ENCODE measurements at regions not wholly inside any gene's neighbourhood (a gene's known extent, or its start where the extent isn't known, plus 50 kb on each side); places are given as distances from the start of the nearest gene placed in this dataset.

DNA sequence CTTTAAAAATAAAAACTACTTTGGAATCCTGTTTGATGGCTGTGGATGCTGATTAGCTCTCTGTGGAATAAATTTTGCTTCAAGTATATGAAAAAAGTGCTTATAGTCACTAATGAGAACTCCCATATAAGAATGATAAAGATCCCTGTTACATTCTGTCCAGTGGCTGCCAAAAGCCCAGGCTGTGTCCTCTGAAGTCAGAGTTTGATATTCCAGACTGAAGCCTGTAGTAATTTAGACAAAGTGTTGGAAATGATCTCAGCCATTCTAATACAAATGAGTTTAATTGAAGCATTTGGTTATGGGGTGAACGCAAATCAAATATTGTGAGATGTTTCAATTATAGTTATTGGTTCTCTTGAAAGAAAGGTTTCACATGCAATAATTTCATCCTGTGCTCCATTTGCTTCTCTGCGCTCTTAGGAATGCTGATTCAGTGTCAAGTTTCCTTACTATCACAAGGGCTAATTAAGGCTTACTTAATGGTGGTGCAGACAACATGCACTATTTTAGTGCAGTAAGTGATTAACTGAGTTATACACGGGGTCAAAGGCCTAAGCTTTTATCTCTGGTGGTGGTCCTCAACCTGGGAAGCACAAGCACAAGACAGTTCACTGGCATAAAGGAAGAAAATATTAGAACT is 867.6 kb downstream of the SORCS1 start:
- Histone ChIP-seq H3K4me1 (no peaks in the 10 kb centered on the region), H3K4me3 (ENCODE audit: low read depth, low read length) (no peak overlapping the region), H3K9me3 (no peaks in the 10 kb centered on the region), H3K27me3 (replicated peaks; ENCODE audit: control insufficient read depth, insufficient read depth, low read length) (no peaks in the 10 kb centered on the region), H3K36me3 (ENCODE audit: control insufficient read depth, insufficient read depth, low read length) (no peaks in the 10 kb centered on the region)
- no peak overlapping the region for H3K4me3 Mint-ChIP-seq (ENCODE audit: unreplicated experiment)
- ChIA-PET POLR2A (no interaction called here), CTCF (no interaction called here)
- intact Hi-C loops (cut with micrococcal nuclease; ENCODE audit: unreplicated experiment) = no loop called here
- no TSS peak for BruUV-seq (replicated peaks)
- H3K4me1 Mint-ChIP-seq (ENCODE audit: low read depth, unreplicated experiment) = no peaks in the 10 kb centered on the region
- no peaks in the 10 kb centered on the region for H3K36me3 Mint-ChIP-seq (ENCODE audit: insufficient read depth, unreplicated experiment)
- no peak for DNase-seq
- peaks cover 2% of the 10 kb centered on the region for H3K27me3 Mint-ChIP-seq (ENCODE audit: insufficient read depth, unreplicated experiment)
- TF ChIP-seq CTCF (IDR thresholded peaks at IDR 0.05; ENCODE audit: insufficient read depth in 1 of 2, low read depth in 1 of 2, low read length in 1 of 2, severe bottlenecking in 1 of 2, unreplicated experiment in 1 of 2) = no peak
- no peak overlapping the region for H3K27ac Mint-ChIP-seq (ENCODE audit: unreplicated experiment)
- H3K9me3 Mint-ChIP-seq (ENCODE audit: unreplicated experiment) = peaks cover under 1% of the 10 kb centered on the region

DNA sequence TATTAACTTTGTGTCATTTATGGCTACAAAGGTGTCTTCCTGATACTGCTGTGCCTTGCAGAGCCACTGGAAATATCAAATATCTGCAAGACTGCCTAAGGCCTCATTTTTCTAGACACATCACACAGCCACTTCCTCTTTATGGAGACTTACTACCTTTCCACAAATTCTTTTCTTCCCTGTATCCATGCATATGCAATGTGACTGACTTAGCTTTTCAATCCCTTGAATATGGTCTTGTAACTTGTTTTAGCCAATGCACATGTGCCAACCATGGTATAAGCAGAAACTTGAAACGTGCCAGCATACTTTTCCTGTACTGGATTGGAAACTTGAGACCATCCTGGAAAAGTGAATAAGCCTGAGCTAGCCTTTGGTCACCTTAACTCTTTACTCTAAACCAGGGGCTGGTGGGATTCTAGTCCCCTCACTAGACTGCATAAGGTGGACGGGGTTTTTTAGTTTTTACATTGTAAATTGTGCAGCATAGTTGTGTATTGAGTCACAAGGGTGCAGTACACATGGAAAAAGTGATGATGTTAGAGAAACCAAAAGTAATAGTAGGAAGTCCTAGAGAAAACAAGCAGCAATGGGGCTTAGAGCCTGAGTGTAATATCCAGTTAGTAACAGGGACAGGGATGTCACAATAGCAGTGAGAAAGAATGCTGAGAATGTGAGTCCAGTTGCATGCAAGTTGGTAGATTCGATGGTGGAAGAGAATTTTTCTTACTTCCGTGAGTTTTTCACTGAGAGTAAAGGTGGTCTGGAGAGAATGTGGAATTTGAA is 879.5 kb downstream of the SORCS1 start:
- TF ChIP-seq CTCF (IDR thresholded peaks at IDR 0.05; ENCODE audit: insufficient read depth in 1 of 2, low read depth in 1 of 2, low read length in 1 of 2, severe bottlenecking in 1 of 2, unreplicated experiment in 1 of 2) = no peak
- Mint-ChIP-seq H3K36me3 (ENCODE audit: insufficient read depth, unreplicated experiment) (no peaks in the 10 kb centered on the region), H3K4me1 (ENCODE audit: low read depth, unreplicated experiment) (no peaks in the 10 kb centered on the region), H3K4me3 (ENCODE audit: unreplicated experiment) (no peak overlapping the region), H3K9me3 (ENCODE audit: unreplicated experiment) (peaks cover 18% of the 10 kb centered on the region), H3K27me3 (ENCODE audit: insufficient read depth, unreplicated experiment) (no peaks in the 10 kb centered on the region), H3K27ac (ENCODE audit: unreplicated experiment) (no peak overlapping the region)
- Histone ChIP-seq H3K4me1 (no peaks in the 10 kb centered on the region), H3K27me3 (replicated peaks; ENCODE audit: control insufficient read depth, insufficient read depth, low read length) (no peaks in the 10 kb centered on the region), H3K36me3 (ENCODE audit: control insufficient read depth, insufficient read depth, low read length) (no peaks in the 10 kb centered on the region), H3K9me3 (no peaks in the 10 kb centered on the region), H3K4me3 (ENCODE audit: low read depth, low read length) (no peak overlapping the region)
- BruUV-seq (replicated peaks) = no TSS peak
- intact Hi-C loops (cut with micrococcal nuclease; ENCODE audit: unreplicated experiment) = no loop called here
- DNase-seq = no peak
- ChIA-PET POLR2A (no interaction called here), CTCF (no interaction called here)

DNA sequence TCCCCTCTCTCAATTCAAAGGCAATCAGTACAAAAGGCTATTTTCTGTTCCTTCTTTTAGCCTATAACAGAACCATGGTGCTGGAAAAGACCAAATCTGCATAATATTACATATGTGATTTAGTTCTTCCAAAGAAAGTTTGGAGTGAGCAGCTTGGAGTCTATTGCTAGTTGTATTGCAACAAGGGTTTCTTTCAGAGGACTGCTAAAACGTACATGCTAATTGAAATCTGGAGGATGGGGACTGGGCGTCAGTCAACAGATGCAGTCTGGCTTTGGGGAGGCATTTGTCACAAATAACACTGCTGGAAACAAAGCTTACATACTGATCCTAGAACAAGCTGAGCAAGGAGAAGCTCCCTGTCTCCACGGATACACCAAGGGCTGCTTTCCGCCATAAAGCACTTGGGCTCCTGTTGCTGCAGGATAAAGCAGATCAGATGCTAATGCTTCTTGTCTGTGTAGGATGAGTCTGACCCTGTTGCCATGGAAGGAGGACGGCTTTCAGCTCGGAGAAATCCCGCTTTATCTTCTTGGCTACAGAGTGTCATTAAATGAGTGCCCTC is 883.5 kb downstream of the SORCS1 start:
- Mint-ChIP-seq H3K27me3 (ENCODE audit: insufficient read depth, unreplicated experiment) (no peaks in the 10 kb centered on the region), H3K9me3 (ENCODE audit: unreplicated experiment) (peaks cover 18% of the 10 kb centered on the region), H3K36me3 (ENCODE audit: insufficient read depth, unreplicated experiment) (no peaks in the 10 kb centered on the region), H3K27ac (ENCODE audit: unreplicated experiment) (no peak overlapping the region), H3K4me3 (ENCODE audit: unreplicated experiment) (no peak overlapping the region), H3K4me1 (ENCODE audit: low read depth, unreplicated experiment) (no peaks in the 10 kb centered on the region)
- no peak for TF ChIP-seq CTCF (IDR thresholded peaks at IDR 0.05; ENCODE audit: insufficient read depth in 1 of 2, low read depth in 1 of 2, low read length in 1 of 2, severe bottlenecking in 1 of 2, unreplicated experiment in 1 of 2)
- no TSS peak for BruUV-seq (replicated peaks)
- H3K4me1 ChIP-seq = no peaks in the 10 kb centered on the region
- intact Hi-C loops (cut with micrococcal nuclease; ENCODE audit: unreplicated experiment) = no loop called here
- no peak for DNase-seq
- ChIA-PET POLR2A (no interaction called here), CTCF (no interaction called here)
- H3K36me3 ChIP-seq (ENCODE audit: control insufficient read depth, insufficient read depth, low read length) = no peaks in the 10 kb centered on the region
- no peaks in the 10 kb centered on the region for H3K9me3 ChIP-seq
- H3K27me3 ChIP-seq (replicated peaks; ENCODE audit: control insufficient read depth, insufficient read depth, low read length) = no peaks in the 10 kb centered on the region
- H3K4me3 ChIP-seq (ENCODE audit: low read depth, low read length) = no peak overlapping the region

Measured in Caco-2 (cell line).